H9 (cell line): ENCODE measurements at regions not wholly inside any gene's neighbourhood (a gene's known extent, or its start where the extent isn't known, plus 50 kb on each side); places are given as distances from the start of the nearest gene placed in this dataset.

Experiments used
- DNase-seq: peaks from one replicate; pipeline ENCODE4 v3.0.0-alpha.2; 2017
- H2AFZ ChIP-seq: one replicate; pipeline ENCODE4 v1.6.1; 2013; ENCODE audit warnings: mild to moderate bottlenecking, low read length, control low read depth, moderate library complexity
- H2AK5ac ChIP-seq: 2 replicates; pipeline ENCODE4 v1.6.1; 2013; ENCODE audit warnings: low read length, control low read depth, mixed read lengths; ENCODE audit not compliant: insufficient read length
- H2BK120ac ChIP-seq: one replicate; pipeline ENCODE4 v1.6.1; 2013; ENCODE audit warnings: low read depth, mild to moderate bottlenecking, low read length, control low read depth, inconsistent platforms; ENCODE audit not compliant: poor library complexity, severe bottlenecking
- H2BK12ac ChIP-seq: 2 replicates; pipeline ENCODE4 v1.6.1; 2013; ENCODE audit warnings: low read length, control low read depth, mixed read lengths, low read depth; ENCODE audit not compliant: insufficient read length
- H2BK15ac ChIP-seq: 2 replicates; pipeline ENCODE4 v1.6.1; 2013; ENCODE audit warnings: low read depth, low read length, control low read depth
- H2BK20ac ChIP-seq: one replicate; pipeline ENCODE4 v1.6.1; 2013; ENCODE audit warnings: low read depth, mild to moderate bottlenecking, low read length, control low read depth, inconsistent platforms; ENCODE audit not compliant: poor library complexity, severe bottlenecking
- H2BK5ac ChIP-seq: 2 replicates; pipeline ENCODE4 v1.6.1; 2013; ENCODE audit warnings: low read length, control low read depth, mixed read lengths; ENCODE audit not compliant: insufficient read length
- H3K14ac ChIP-seq: 2 replicates; pipeline ENCODE4 v1.6.1; 2013; ENCODE audit warnings: low read length, control low read depth; ENCODE audit not compliant: insufficient read depth
- H3K18ac ChIP-seq: 2 replicates; pipeline ENCODE4 v1.6.1; 2013; ENCODE audit warnings: low read depth, mild to moderate bottlenecking, mixed read lengths, low read length, control low read depth; ENCODE audit not compliant: insufficient read length
- H3K23ac ChIP-seq: 2 replicates; pipeline ENCODE4 v1.6.1; 2013; ENCODE audit warnings: low read length, control low read depth, mixed read lengths, low read depth; ENCODE audit not compliant: insufficient read length
- H3K23me2 ChIP-seq: 2 replicates; pipeline ENCODE4 v1.6.1; 2013; ENCODE audit warnings: low read depth, mild to moderate bottlenecking, mixed read lengths, low read length, control low read depth; ENCODE audit not compliant: insufficient read length, poor library complexity, severe bottlenecking
- H3K27ac ChIP-seq: 2 replicates; pipeline ENCODE4 v1.5.1; 2013; ENCODE audit warnings: low read length, control low read depth, mixed read lengths, low read depth; ENCODE audit not compliant: insufficient read length
- H3K27me3 ChIP-seq: 2 replicates; pipeline ENCODE4 v1.6.1; 2013; ENCODE audit warnings: low read length, control low read depth, inconsistent platforms; ENCODE audit not compliant: insufficient read depth
- H3K4ac ChIP-seq: 2 replicates; pipeline ENCODE4 v1.6.1; 2013; ENCODE audit warnings: low read depth, mild to moderate bottlenecking, control low read depth, inconsistent platforms, low read length, moderate library complexity
- H3K4me1 ChIP-seq: 2 replicates; pipeline ENCODE4 v1.6.1; 2013; ENCODE audit warnings: low read length, control low read depth, inconsistent platforms; ENCODE audit not compliant: insufficient read depth
- H3K4me2 ChIP-seq: 2 replicates; pipeline ENCODE4 v1.6.1; 2013; ENCODE audit warnings: low read length, control low read depth, mixed read lengths; ENCODE audit not compliant: insufficient read length, insufficient read depth
- H3K56ac ChIP-seq: 2 replicates; pipeline ENCODE4 v1.6.1; 2013; ENCODE audit warnings: low read depth, mild to moderate bottlenecking, mixed read lengths, low read length, control low read depth; ENCODE audit not compliant: insufficient read length
- H3K79me1 ChIP-seq: 2 replicates; pipeline ENCODE4 v1.6.1; 2013; ENCODE audit warnings: low read depth, mild to moderate bottlenecking, moderate library complexity, low read length, control low read depth, inconsistent platforms; ENCODE audit not compliant: insufficient read depth, poor library complexity, severe bottlenecking
- H3K79me2 ChIP-seq: 2 replicates; pipeline ENCODE4 v1.6.1; 2013; ENCODE audit warnings: low read length, control low read depth, inconsistent platforms; ENCODE audit not compliant: insufficient read depth
- H3K9ac ChIP-seq: 2 replicates; pipeline ENCODE4 v1.6.1; 2013; ENCODE audit warnings: low read length, control low read depth, mixed read lengths; ENCODE audit not compliant: insufficient read length; ENCODE audit errors: extremely low read depth
- H3K9me3 ChIP-seq: one replicate; pipeline ENCODE4 v1.6.1; 2013; ENCODE audit warnings: low read depth, low read length, inconsistent platforms; ENCODE audit not compliant: control insufficient read depth
- H3T11ph ChIP-seq: one replicate; pipeline ENCODE4 v1.6.1; 2013; ENCODE audit warnings: mild to moderate bottlenecking, low read length, control low read depth, inconsistent platforms
- H4K20me1 ChIP-seq: one replicate; pipeline ENCODE4 v1.6.1; 2013; ENCODE audit not compliant: control insufficient read depth, insufficient read length, insufficient read depth
- H4K5ac ChIP-seq: 2 replicates; pipeline ENCODE4 v1.6.1; 2013; ENCODE audit warnings: low read depth, mild to moderate bottlenecking, mixed read lengths, low read length, control low read depth; ENCODE audit not compliant: insufficient read length
- H4K8ac ChIP-seq: replicated peaks from 2 replicates; pipeline ENCODE4 v1.6.1; 2013; ENCODE audit warnings: low read length, control low read depth, mixed read lengths, low read depth; ENCODE audit not compliant: insufficient read length
- H4K91ac ChIP-seq: 2 replicates; pipeline ENCODE4 v1.6.1; 2013; ENCODE audit warnings: low read depth, mild to moderate bottlenecking, moderate library complexity, mixed read lengths, low read length, control low read depth; ENCODE audit not compliant: insufficient read length
- H3K27ac Mint-ChIP-seq, 3 experiments: 2 replicates in 2 of 3; 3 replicates in 1 of 3; pipeline ENCODE4 v1.8.0; 2020 to 2021; ENCODE audit warnings: mixed read lengths in 3 of 3, mild to moderate bottlenecking in 1 of 3, moderate library complexity in 1 of 3
- H3K27me3 Mint-ChIP-seq: 2 replicates; pipeline ENCODE4 v1.8.0; 2021; ENCODE audit warnings: low read depth, mild to moderate bottlenecking, moderate library complexity, mixed read lengths
- H3K36me3 Mint-ChIP-seq, 3 experiments: 2 replicates in 2 of 3; 3 replicates in 1 of 3; pipeline ENCODE4 v1.8.0; 2020 to 2021; ENCODE audit warnings: low read depth in 3 of 3, mixed read lengths in 3 of 3; ENCODE audit not compliant: insufficient read depth in 1 of 3
- H3K4me1 Mint-ChIP-seq, 2 experiments: 2 replicates each; pipeline ENCODE4 v1.8.0; 2020; ENCODE audit warnings: mixed read lengths in 2 of 2
- H3K4me3 Mint-ChIP-seq, 2 experiments: 2 replicates in 1 of 2; 3 replicates in 1 of 2; pipeline ENCODE4 v1.8.0; 2020 to 2021; ENCODE audit warnings: mild to moderate bottlenecking in 2 of 2, mixed read lengths in 2 of 2, moderate library complexity in 1 of 2
- H3K9me3 Mint-ChIP-seq, 2 experiments: 2 replicates in 1 of 2; 3 replicates in 1 of 2; pipeline ENCODE4 v1.8.0; 2020; ENCODE audit warnings: mild to moderate bottlenecking in 2 of 2, mixed read lengths in 2 of 2, moderate library complexity in 1 of 2
- CTCF ChIP-seq: fragments of 200-600 bp; sonication (generic); conservative IDR thresholded peaks from 3 replicates; pipeline ENCODE4 v1.8.0; 2021; ENCODE audit warnings: antibody characterized with exemption, mild to moderate bottlenecking
- WGBS: extraction: QIAGEN DNeasy Blood & Tissue Kit; methylation state at CpG from one replicate; pipeline ENCODE4 v1.1.7; 2013; ENCODE audit warnings: missing lambda C conversion rate, low lambda C conversion rate, mixed read lengths; ENCODE audit not compliant: insufficient read length; ENCODE audit errors: extremely low coverage; 5-methylcytosine and 5-hydroxymethylcytosine counted together

- Histone ChIP-seq H3T11ph (no peak overlapping the region), H3K14ac (no peak overlapping the region), H4K91ac (no peak overlapping the region), H3K56ac (no peak overlapping the region), H3K27ac (no peak overlapping the region), H2BK20ac (no peak overlapping the region), H3K4ac (no peak overlapping the region), H2BK12ac (no peak overlapping the region), H2BK15ac (no peak overlapping the region), H3K79me1 (no peaks in the 10 kb centered on the region), H2AFZ (no peak overlapping the region), H3K4me2 (no peak overlapping the region), H4K20me1 (no peaks in the 10 kb centered on the region), H3K9ac (no peak overlapping the region), H3K18ac (no peak overlapping the region), H2BK120ac (no peak overlapping the region), H4K5ac (no peak overlapping the region), H3K23me2 (no peaks in the 10 kb centered on the region), H2BK5ac (no peak overlapping the region), H3K79me2 (no peaks in the 10 kb centered on the region), H3K23ac (no peak overlapping the region), H3K9me3 (no peaks in the 10 kb centered on the region), H2AK5ac (no peak overlapping the region), H3K27me3 (no peaks in the 10 kb centered on the region), H4K8ac (no peak overlapping the region), H3K4me1 (no peaks in the 10 kb centered on the region)
- H3K9me3 Mint-ChIP-seq, result peaks cover 15% of the 10 kb centered on the region in 2 experiments
- no peak overlapping the region for H3K27ac Mint-ChIP-seq
- no peak for DNase-seq
- no peak overlapping the region for H3K4me3 Mint-ChIP-seq
- peaks cover 4 to 7% of the 10 kb centered on the region in 2 experiments for H3K4me1 Mint-ChIP-seq
- TF ChIP-seq CTCF, result no peak
- peaks cover 0 to 6% (median 2%) of the 10 kb centered on the region in 3 experiments; a peak in 4 of 7 replicates for H3K36me3 Mint-ChIP-seq
- H3K27me3 Mint-ChIP-seq, result no peaks in the 10 kb centered on the region; the same call in none of the 2 replicates
- no CpG with 5 or more reads among the region's 5 CpGs for WGBS
These were observed 261.0 kb downstream of the ZNF516 start for GRCh38 chr18:76233876-76234675.
